Lung (tissue), 11 donors: ENCODE measurements at regions not wholly inside any gene's neighbourhood (a gene's known extent, or its start where the extent isn't known, plus 50 kb on each side); places are given as distances from the start of the nearest gene placed in this dataset.

Source experiments
- ATAC-seq: fragments of 200-7000 bp; cut with Tn5 transposase; one replicate; pipeline ENCODE4 v1.9.1; 2020; ENCODE audit warnings: moderate number of reproducible peaks; ENCODE audit not compliant: insufficient read depth, low FRiP score
- DNase-seq, 3 donors: peaks; one replicate each; pipeline ENCODE4 v3.0.0-alpha.2; 2013 to 2017
- H3K27ac ChIP-seq, 2 donors: one replicate each; pipeline ENCODE4 v1.5.1; 2013; ENCODE audit warnings: mild to moderate bottlenecking in 2 of 2, moderate library complexity in 2 of 2, control low read depth in 1 of 2, inconsistent platforms in 1 of 2, low read depth in 1 of 2, low read length in 1 of 2
- H3K27me3 ChIP-seq, 3 donors: one replicate each; pipeline ENCODE4 v1.5.1; 2013; ENCODE audit warnings: low read length in 2 of 3; ENCODE audit not compliant: control insufficient read depth in 3 of 3, insufficient read depth in 3 of 3
- H3K36me3 ChIP-seq, 4 donors: one replicate each; pipeline ENCODE4 v1.5.1; 2013; ENCODE audit warnings: low read length in 4 of 4, mild to moderate bottlenecking in 1 of 4, moderate library complexity in 1 of 4; ENCODE audit not compliant: control insufficient read depth in 4 of 4, insufficient read depth in 4 of 4
- H3K4me1 ChIP-seq, 5 donors: one replicate each; pipeline ENCODE4 v1.5.1; 2013; ENCODE audit warnings: low read length in 5 of 5, mild to moderate bottlenecking in 2 of 5, moderate library complexity in 1 of 5; ENCODE audit not compliant: control insufficient read depth in 5 of 5, insufficient read depth in 5 of 5
- H3K4me3 ChIP-seq: one replicate; pipeline ENCODE4 v1.5.1; 2013; ENCODE audit warnings: mild to moderate bottlenecking, control low read depth, moderate library complexity
- H3K9ac ChIP-seq, 2 donors: one replicate each; pipeline ENCODE4 v1.5.1; 2013; ENCODE audit warnings: low read length in 2 of 2, control low read depth in 1 of 2; ENCODE audit not compliant: insufficient read depth in 1 of 2
- H3K9me3 ChIP-seq, 4 donors: one replicate each; pipeline ENCODE4 v1.5.1; 2013; ENCODE audit warnings: low read length in 3 of 4, mild to moderate bottlenecking in 1 of 4, moderate library complexity in 1 of 4; ENCODE audit not compliant: control insufficient read depth in 4 of 4, insufficient read depth in 3 of 4
- CTCF ChIP-seq: IDR thresholded peaks from 2 replicates; pipeline ENCODE4 v1.5.1; 2012; ENCODE audit warnings: mild to moderate bottlenecking; ENCODE audit errors: control extremely low read depth, extremely low read depth
- WGBS, 2 donors: extraction: QIAGEN DNeasy Blood & Tissue Kit; methylation state at CpG; one replicate each; pipeline ENCODE4 v1.1.7; 2013; 5-methylcytosine and 5-hydroxymethylcytosine counted together
- donor health status: control.
- donor health status: control.
- donor health status: Bipolar disorder and iron deficiency.
- donor health status: healthy.
- donor health status: DM: yes; HTN: yes; CAD: no.

- peaks cover 0 to 3% (median 0%) of the 10 kb centered on the region in 4 donors for H3K9me3 ChIP-seq
- H3K4me3 ChIP-seq: no peak overlapping the region
- no peak for TF ChIP-seq CTCF
- H3K27ac ChIP-seq: no peak overlapping the region
- no peaks in the 10 kb centered on the region for H3K36me3 ChIP-seq
- 85 to 94% methylated on average over 1 of the region's 1 CpG for WGBS, 2 donors
- ATAC-seq: no peak
- H3K27me3 ChIP-seq: no peaks in the 10 kb centered on the region
- DNase-seq: no peak
- peaks cover 0 to 2% (median 0%) of the 10 kb centered on the region in 5 donors for H3K4me1 ChIP-seq
- no peak overlapping the region for H3K9ac ChIP-seq
Measured at GRCh38 chr1:83715550-83715949, 283.4 kb downstream of the TTLL7 start.

- Histone ChIP-seq H3K4me1 (peaks cover 0 to 6% (median 0%) of the 10 kb centered on the region in 5 donors), H3K9me3 (peaks cover 0 to 3% (median 0%) of the 10 kb centered on the region in 4 donors), H3K36me3 (no peaks in the 10 kb centered on the region), H3K4me3 (no peak overlapping the region), H3K27ac (no peak overlapping the region), H3K9ac (no peak overlapping the region), H3K27me3 (no peaks in the 10 kb centered on the region)
- no peak for TF ChIP-seq CTCF
- ATAC-seq (no peak), DNase-seq (no peak)
- 93 to 94% methylated on average over 1 of the region's 1 CpG for WGBS, 2 donors
Measured at GRCh38 chr1:83709662-83710061, 289.3 kb downstream of the TTLL7 start.

DNA sequence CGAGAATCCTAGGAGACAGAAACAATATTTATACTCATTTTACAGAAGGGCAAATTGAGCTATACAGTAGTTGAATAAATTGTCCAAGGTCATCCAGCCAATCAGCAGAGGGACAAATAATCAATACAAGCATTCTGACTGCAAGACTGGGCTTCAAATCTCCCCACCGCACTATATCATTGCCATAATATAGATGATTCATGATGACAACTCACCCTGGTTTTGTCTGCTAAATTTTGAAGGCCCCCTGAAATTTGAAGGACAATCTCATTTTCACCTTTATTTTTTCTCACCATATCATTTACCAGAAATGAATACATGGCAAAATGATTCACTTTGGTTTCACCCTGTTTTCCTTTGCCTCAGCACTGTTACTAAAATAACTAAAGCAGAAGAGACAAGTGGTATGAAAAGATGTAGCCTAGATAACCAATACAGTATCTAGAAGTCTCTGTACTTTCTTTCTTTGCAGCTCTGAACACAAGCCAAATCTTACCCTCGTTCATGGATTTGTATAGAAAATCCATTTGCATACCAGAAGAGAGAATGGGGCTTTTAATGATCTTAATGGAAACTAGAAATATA is 292.5 kb downstream of the TTLL7 start:
- peaks cover 0 to 6% (median 0%) of the 10 kb centered on the region in 5 donors for H3K4me1 ChIP-seq
- H3K9ac ChIP-seq: no peak overlapping the region
- H3K27ac ChIP-seq: no peak overlapping the region
- no peak for TF ChIP-seq CTCF
- ATAC-seq: no peak
- WGBS, 2 donors: 81 to 83% methylated on average over 3 of the region's 3 CpGs
- H3K36me3 ChIP-seq: no peaks in the 10 kb centered on the region
- H3K27me3 ChIP-seq: no peaks in the 10 kb centered on the region
- H3K4me3 ChIP-seq: no peak overlapping the region
- H3K9me3 ChIP-seq: peaks cover 0 to 3% (median 0%) of the 10 kb centered on the region in 4 donors
- DNase-seq: no peak

DNA sequence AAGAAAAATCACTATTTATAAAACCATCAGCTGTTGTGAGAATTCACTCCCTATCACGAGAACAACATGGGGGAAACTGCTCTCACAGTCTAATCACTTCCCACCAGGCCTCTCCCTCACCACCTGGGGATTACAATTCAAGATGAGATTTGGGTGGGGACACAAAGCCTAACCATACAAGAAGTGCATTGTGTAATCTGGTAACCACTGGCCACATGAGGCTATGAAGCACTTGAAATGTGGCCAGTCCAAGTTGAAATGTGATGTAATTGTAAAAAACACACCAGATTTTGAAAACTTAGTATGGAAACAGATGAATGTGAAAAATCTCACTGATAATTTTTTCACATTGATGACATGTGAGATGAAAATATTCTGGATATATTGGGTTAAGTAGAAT is 293.8 kb downstream of the TTLL7 start:
- no peak for TF ChIP-seq CTCF
- DNase-seq (no peak), ATAC-seq (no peak)
- 84 to 89% methylated on average over 1 of the region's 1 CpG for WGBS, 2 donors
- H3K36me3 ChIP-seq: no peaks in the 10 kb centered on the region
- no peaks in the 10 kb centered on the region for H3K27me3 ChIP-seq
- H3K9ac ChIP-seq: no peak overlapping the region
- peaks cover 0 to under 1% (median 0%) of the 10 kb centered on the region in 5 donors for H3K4me1 ChIP-seq
- H3K4me3 ChIP-seq: no peak overlapping the region
- H3K27ac ChIP-seq: no peak overlapping the region
- peaks cover 0 to 3% (median 0%) of the 10 kb centered on the region in 4 donors for H3K9me3 ChIP-seq
